Prostate gland (tissue), 2 donors: ENCODE measurements at regions not wholly inside any gene's neighbourhood (a gene's known extent, or its start where the extent isn't known, plus 50 kb on each side); places are given as distances from the start of the nearest gene placed in this dataset.

Experiments
- POLR2AphosphoS5 ChIP-seq: sonication (generic); formaldehyde crosslinking; IDR thresholded peaks from one replicate; pipeline ENCODE4 v1.6.1; 2017; ENCODE audit warnings: antibody characterized with exemption
- TF ChIP-seq, protein P1 (sequence below), 4 experiments: fragments of 200-600 bp in 2 of 4; fragments of 450-650 bp in 2 of 4; sonication (generic) in 2 of 4; IDR thresholded peaks; 1 replicate in 3 of 4; 2 replicates in 1 of 4; pipeline ENCODE4 v1.5.1; 2016 to 2019; ENCODE audit warnings: antibody characterized with exemption in 4 of 4, mild to moderate bottlenecking in 2 of 4, moderate library complexity in 2 of 4

DNA sequence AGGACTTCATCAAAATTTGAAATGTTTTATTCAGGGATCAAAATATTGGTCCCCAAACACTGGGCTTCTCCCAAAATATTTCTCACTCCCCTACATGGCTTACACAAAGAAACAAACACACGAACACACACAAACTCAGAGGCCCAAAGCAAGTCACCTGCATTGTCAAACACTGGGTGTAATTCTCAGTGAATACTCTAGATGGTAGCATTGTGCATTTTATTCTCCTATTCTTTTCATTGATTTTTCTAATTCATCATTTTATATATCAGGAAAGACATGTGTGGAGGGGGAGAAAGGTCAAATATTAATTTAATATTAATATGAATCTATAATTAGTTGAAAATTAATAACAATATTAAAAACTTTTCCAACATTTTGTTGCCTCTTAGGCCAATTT, 72.3 kb upstream of the TNMD start:
- TF ChIP-seq, protein P1, sequence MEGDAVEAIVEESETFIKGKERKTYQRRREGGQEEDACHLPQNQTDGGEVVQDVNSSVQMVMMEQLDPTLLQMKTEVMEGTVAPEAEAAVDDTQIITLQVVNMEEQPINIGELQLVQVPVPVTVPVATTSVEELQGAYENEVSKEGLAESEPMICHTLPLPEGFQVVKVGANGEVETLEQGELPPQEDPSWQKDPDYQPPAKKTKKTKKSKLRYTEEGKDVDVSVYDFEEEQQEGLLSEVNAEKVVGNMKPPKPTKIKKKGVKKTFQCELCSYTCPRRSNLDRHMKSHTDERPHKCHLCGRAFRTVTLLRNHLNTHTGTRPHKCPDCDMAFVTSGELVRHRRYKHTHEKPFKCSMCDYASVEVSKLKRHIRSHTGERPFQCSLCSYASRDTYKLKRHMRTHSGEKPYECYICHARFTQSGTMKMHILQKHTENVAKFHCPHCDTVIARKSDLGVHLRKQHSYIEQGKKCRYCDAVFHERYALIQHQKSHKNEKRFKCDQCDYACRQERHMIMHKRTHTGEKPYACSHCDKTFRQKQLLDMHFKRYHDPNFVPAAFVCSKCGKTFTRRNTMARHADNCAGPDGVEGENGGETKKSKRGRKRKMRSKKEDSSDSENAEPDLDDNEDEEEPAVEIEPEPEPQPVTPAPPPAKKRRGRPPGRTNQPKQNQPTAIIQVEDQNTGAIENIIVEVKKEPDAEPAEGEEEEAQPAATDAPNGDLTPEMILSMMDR (IDR thresholded peaks at IDR 0.05): peak in 2 of 4 experiments; percentile 42 to 55
- TF ChIP-seq POLR2AphosphoS5: no peak
